Thyroid gland (tissue), 4 donors: ENCODE measurements at regions not wholly inside any gene's neighbourhood (a gene's known extent, or its start where the extent isn't known, plus 50 kb on each side); places are given as distances from the start of the nearest gene placed in this dataset.

Experiments
- CTCF ChIP-seq, 6 experiments: fragments of 200-600 bp in 3 of 6; fragments of 450-650 bp in 3 of 6; sonication (generic) in 3 of 6; IDR thresholded peaks; one replicate each; pipeline ENCODE4 v1.5.1; 2016 to 2019; ENCODE audit warnings: antibody characterized with exemption in 6 of 6, mild to moderate bottlenecking in 2 of 6, inconsistent platforms in 1 of 6, moderate library complexity in 1 of 6
- POLR2A ChIP-seq, 2 donors: fragments of 450-650 bp; IDR thresholded peaks; one replicate each; pipeline ENCODE4 v1.6.1; 2017; ENCODE audit warnings: antibody characterized with exemption in 2 of 2, mild to moderate bottlenecking in 2 of 2, moderate library complexity in 1 of 2

- no peak for TF ChIP-seq CTCF (IDR thresholded peaks at IDR 0.05)
- TF ChIP-seq POLR2A (IDR thresholded peaks at IDR 0.05): no peak
These were observed 133.4 kb upstream of the AGAP1 start for GRCh38 chr2:235360446-235360845.
